IMR-90 (cell line): ENCODE measurements at regions not wholly inside any gene's neighbourhood (a gene's known extent, or its start where the extent isn't known, plus 50 kb on each side); places are given as distances from the start of the nearest gene placed in this dataset.

Experiments
- BHLHE40 ChIP-seq: fragments of 150-350 bp; IDR thresholded peaks from 2 replicates; pipeline ENCODE4 v1.6.1; 2016; ENCODE audit warnings: mild to moderate bottlenecking, low read depth, low read length
- CEBPB ChIP-seq: IDR thresholded peaks from 2 replicates; pipeline ENCODE4 v1.6.1; 2012; ENCODE audit warnings: low read depth, low read length, improper control_type of control experiment
- CHD1 ChIP-seq: IDR thresholded peaks from 2 replicates; pipeline ENCODE4 v1.6.1; 2012; ENCODE audit warnings: low read depth, low read length, improper control_type of control experiment
- CTCF ChIP-seq: conservative IDR thresholded peaks from 2 replicates; pipeline ENCODE4 v1.5.1; 2012; ENCODE audit warnings: mild to moderate bottlenecking, low read depth, low read length, improper control_type of control experiment
- MAFK ChIP-seq: IDR thresholded peaks from 2 replicates; pipeline ENCODE4 v1.6.1; 2012; ENCODE audit warnings: low read depth, low read length, improper control_type of control experiment
- MAZ ChIP-seq: IDR thresholded peaks from 2 replicates; pipeline ENCODE4 v1.6.1; 2012; ENCODE audit warnings: low read depth, mild to moderate bottlenecking, low read length, improper control_type of control experiment, moderate library complexity, borderline replicate concordance
- MXI1 ChIP-seq: IDR thresholded peaks from 2 replicates; pipeline ENCODE4 v1.6.1; 2012; ENCODE audit warnings: low read depth, mild to moderate bottlenecking, low read length, moderate library complexity, borderline replicate concordance
- NFE2L2 ChIP-seq: fragments of 150-350 bp; IDR thresholded peaks from 2 replicates; pipeline ENCODE4 v1.6.1; 2016; ENCODE audit warnings: low read depth, mild to moderate bottlenecking, low read length
- POLR2A ChIP-seq: IDR thresholded peaks from 2 replicates; pipeline ENCODE4 v1.6.1; 2012; ENCODE audit warnings: mild to moderate bottlenecking, low read depth, low read length
- RAD21 ChIP-seq: IDR thresholded peaks from 2 replicates; pipeline ENCODE4 v1.6.1; 2012; ENCODE audit warnings: low read length, improper control_type of control experiment
- RCOR1 ChIP-seq: IDR thresholded peaks from 2 replicates; pipeline ENCODE4 v1.6.1; 2012; ENCODE audit warnings: mild to moderate bottlenecking, low read length, improper control_type of control experiment; ENCODE audit not compliant: insufficient replicate concordance
- RFX5 ChIP-seq: IDR thresholded peaks from 2 replicates; pipeline ENCODE4 v1.8.0; 2012; ENCODE audit warnings: low read depth, mild to moderate bottlenecking, low read length, moderate library complexity

GRCh38 chr10:6842722-6843121, 262.6 kb upstream of the PRKCQ start:
- TF ChIP-seq RCOR1 (no peak), POLR2A (no peak), CTCF (no peak), CHD1 (no peak), MAFK (no peak), NFE2L2 (no peak), RFX5 (no peak), MXI1 (no peak), MAZ (no peak), CEBPB (no peak), BHLHE40 (no peak), RAD21 (no peak)
